Activated CD4-positive, alpha-beta T cell treated with anti-CD3 and anti-CD28 coated beads, Interleukin-2, amount 10 ng/mL, durations not matched to agents 24 days and 14 days (primary cell): ENCODE measurements at regions not wholly inside any gene's neighbourhood (a gene's known extent, or its start where the extent isn't known, plus 50 kb on each side); places are given as distances from the start of the nearest gene placed in this dataset.

Experiments used
- DNase-seq: peaks from one replicate; pipeline ENCODE4 v3.0.0; 2022
- H3K27ac Mint-ChIP-seq: one replicate; pipeline ENCODE4 v1.8.0; 2022; ENCODE audit warnings: mild to moderate bottlenecking, mixed read lengths
- H3K27me3 Mint-ChIP-seq: one replicate; pipeline ENCODE4 v1.8.0; 2022; ENCODE audit warnings: mixed read lengths
- H3K36me3 Mint-ChIP-seq: one replicate; pipeline ENCODE4 v1.8.0; 2022; ENCODE audit warnings: low read depth, mild to moderate bottlenecking, mixed read lengths
- H3K4me1 Mint-ChIP-seq: one replicate; pipeline ENCODE4 v1.8.0; 2021; ENCODE audit warnings: mixed read lengths
- H3K4me3 Mint-ChIP-seq: one replicate; pipeline ENCODE4 v1.8.0; 2022; ENCODE audit warnings: mild to moderate bottlenecking, moderate library complexity, mixed read lengths
- H3K9me3 Mint-ChIP-seq: one replicate; pipeline ENCODE4 v1.8.0; 2021; ENCODE audit warnings: mixed read lengths
- intact Hi-C: fragments of 100-400 bp; cut with micrococcal nuclease; formaldehyde crosslinking; loops from one replicate; pipeline ENCODE4 v1.15.1; 2023

GRCh38 chr3:104879919-104880318 is 486.8 kb upstream of the ALCAM start:
- Mint-ChIP-seq H3K4me3 (no peak overlapping the region), H3K9me3 (no peaks in the 10 kb centered on the region), H3K4me1 (no peaks in the 10 kb centered on the region), H3K36me3 (no peaks in the 10 kb centered on the region), H3K27me3 (no peaks in the 10 kb centered on the region), H3K27ac (no peak overlapping the region)
- intact Hi-C loops: no loop called here
- no peak for DNase-seq

- Mint-ChIP-seq H3K27me3 (no peaks in the 10 kb centered on the region), H3K4me3 (no peak overlapping the region)
These were observed 481.4 kb upstream of the ALCAM start for GRCh38 chr3:104885214-104885814.

GRCh38 chr3:104886220-104886995 is 480.3 kb upstream of the ALCAM start:
- Mint-ChIP-seq H3K36me3 (no peaks in the 10 kb centered on the region), H3K27ac (no peak overlapping the region), H3K27me3 (no peaks in the 10 kb centered on the region), H3K4me1 (no peaks in the 10 kb centered on the region), H3K9me3 (no peaks in the 10 kb centered on the region), H3K4me3 (no peak overlapping the region)
- intact Hi-C loops: no loop called here
- no peak for DNase-seq

More at GRCh38 chr3:104885214-104885814, 481.4 kb upstream of the ALCAM start:
- intact Hi-C loops: no loop called here
- Mint-ChIP-seq H3K36me3 (no peaks in the 10 kb centered on the region), H3K27ac (no peak overlapping the region), H3K9me3 (no peaks in the 10 kb centered on the region), H3K4me1 (no peaks in the 10 kb centered on the region)
- no peak for DNase-seq

- intact Hi-C loops: no loop called here
- no peak for DNase-seq
- Mint-ChIP-seq H3K4me1 (no peaks in the 10 kb centered on the region), H3K27ac (no peak overlapping the region), H3K27me3 (no peaks in the 10 kb centered on the region), H3K36me3 (no peaks in the 10 kb centered on the region), H3K9me3 (no peaks in the 10 kb centered on the region), H3K4me3 (no peak overlapping the region)
These were observed 479.6 kb upstream of the ALCAM start for GRCh38 chr3:104887069-104887468.

- no peak overlapping the region for H3K4me3 Mint-ChIP-seq
- no peak for DNase-seq
These were observed 479.1 kb upstream of the ALCAM start for GRCh38 chr3:104887619-104888018.

GRCh38 chr3:104892044-104892443 is 474.7 kb upstream of the ALCAM start:
- Mint-ChIP-seq H3K9me3 (no peaks in the 10 kb centered on the region), H3K36me3 (no peaks in the 10 kb centered on the region), H3K27ac (no peak overlapping the region), H3K27me3 (no peaks in the 10 kb centered on the region), H3K4me3 (no peak overlapping the region), H3K4me1 (no peaks in the 10 kb centered on the region)
- no peak for DNase-seq
- intact Hi-C loops: no loop called here

More at GRCh38 chr3:104887619-104888018, 479.1 kb upstream of the ALCAM start:
- no peaks in the 10 kb centered on the region for H3K9me3 Mint-ChIP-seq
- intact Hi-C loops: no loop called here
- no peaks in the 10 kb centered on the region for H3K36me3 Mint-ChIP-seq
- no peaks in the 10 kb centered on the region for H3K4me1 Mint-ChIP-seq
- H3K27me3 Mint-ChIP-seq: no peaks in the 10 kb centered on the region
- no peak overlapping the region for H3K27ac Mint-ChIP-seq

GRCh38 chr3:104896624-104897023 is 470.1 kb upstream of the ALCAM start:
- intact Hi-C loops: no loop called here
- H3K4me1 Mint-ChIP-seq: no peaks in the 10 kb centered on the region
- H3K27ac Mint-ChIP-seq: no peak overlapping the region
- no peaks in the 10 kb centered on the region for H3K9me3 Mint-ChIP-seq
- H3K4me3 Mint-ChIP-seq: no peak overlapping the region
- no peaks in the 10 kb centered on the region for H3K36me3 Mint-ChIP-seq
- no peaks in the 10 kb centered on the region for H3K27me3 Mint-ChIP-seq
- no peak for DNase-seq

GRCh38 chr3:104901396-104901795 is 465.3 kb upstream of the ALCAM start:
- no peaks in the 10 kb centered on the region for H3K36me3 Mint-ChIP-seq
- no peaks in the 10 kb centered on the region for H3K9me3 Mint-ChIP-seq
- no peak for DNase-seq
- H3K27me3 Mint-ChIP-seq: no peaks in the 10 kb centered on the region
- intact Hi-C loops: no loop called here
- H3K4me1 Mint-ChIP-seq: no peaks in the 10 kb centered on the region
- H3K4me3 Mint-ChIP-seq: no peak overlapping the region
- H3K27ac Mint-ChIP-seq: no peak overlapping the region

- DNase-seq: no peak
- Mint-ChIP-seq H3K27me3 (no peaks in the 10 kb centered on the region), H3K9me3 (no peaks in the 10 kb centered on the region), H3K36me3 (no peaks in the 10 kb centered on the region), H3K27ac (no peak overlapping the region), H3K4me3 (no peak overlapping the region), H3K4me1 (no peaks in the 10 kb centered on the region)
- intact Hi-C loops: no loop called here
These were observed 463.6 kb upstream of the ALCAM start for GRCh38 chr3:104903064-104903463.

GRCh38 chr3:104906001-104906639 is 460.6 kb upstream of the ALCAM start:
- H3K27ac Mint-ChIP-seq: no peak overlapping the region
- no peak for DNase-seq
- H3K4me1 Mint-ChIP-seq: no peaks in the 10 kb centered on the region
- intact Hi-C loops: no loop called here
- H3K36me3 Mint-ChIP-seq: no peaks in the 10 kb centered on the region
- no peaks in the 10 kb centered on the region for H3K27me3 Mint-ChIP-seq
- no peak overlapping the region for H3K4me3 Mint-ChIP-seq
- H3K9me3 Mint-ChIP-seq: no peaks in the 10 kb centered on the region

GRCh38 chr3:104907507-104907906 is 459.2 kb upstream of the ALCAM start:
- Mint-ChIP-seq H3K36me3 (no peaks in the 10 kb centered on the region), H3K4me3 (no peak overlapping the region), H3K27ac (no peak overlapping the region), H3K27me3 (no peaks in the 10 kb centered on the region), H3K9me3 (no peaks in the 10 kb centered on the region), H3K4me1 (no peaks in the 10 kb centered on the region)
- intact Hi-C loops: no loop called here
- no peak for DNase-seq

GRCh38 chr3:104908761-104909160 is 457.9 kb upstream of the ALCAM start:
- no peaks in the 10 kb centered on the region for H3K36me3 Mint-ChIP-seq
- DNase-seq: no peak
- H3K4me1 Mint-ChIP-seq: no peaks in the 10 kb centered on the region
- intact Hi-C loops: no loop called here
- no peaks in the 10 kb centered on the region for H3K27me3 Mint-ChIP-seq
- no peak overlapping the region for H3K27ac Mint-ChIP-seq
- no peaks in the 10 kb centered on the region for H3K9me3 Mint-ChIP-seq
- no peak overlapping the region for H3K4me3 Mint-ChIP-seq

- intact Hi-C loops: no loop called here
- H3K36me3 Mint-ChIP-seq: no peaks in the 10 kb centered on the region
- no peaks in the 10 kb centered on the region for H3K27me3 Mint-ChIP-seq
- H3K27ac Mint-ChIP-seq: no peak overlapping the region
- H3K4me1 Mint-ChIP-seq: no peaks in the 10 kb centered on the region
- no peaks in the 10 kb centered on the region for H3K9me3 Mint-ChIP-seq
- no peak for DNase-seq
- no peak overlapping the region for H3K4me3 Mint-ChIP-seq
These were observed 457.5 kb upstream of the ALCAM start for GRCh38 chr3:104909198-104909597.

- Mint-ChIP-seq H3K9me3 (no peaks in the 10 kb centered on the region), H3K27ac (no peak overlapping the region), H3K27me3 (no peaks in the 10 kb centered on the region), H3K36me3 (no peaks in the 10 kb centered on the region), H3K4me3 (no peak overlapping the region), H3K4me1 (no peaks in the 10 kb centered on the region)
- intact Hi-C loops: no loop called here
- DNase-seq: no peak
These were observed 457.0 kb upstream of the ALCAM start for GRCh38 chr3:104909721-104910120.
